H1 (cell line): ENCODE measurements at regions not wholly inside any gene's neighbourhood (a gene's known extent, or its start where the extent isn't known, plus 50 kb on each side); places are given as distances from the start of the nearest gene placed in this dataset.

ENCODE experiments used
- CTCF ChIA-PET: fragments of 300-600 bp; sonication (Branson Sonifier 250); formaldehyde crosslinking; loops from one replicate; lab custom pipeline; 2021; ENCODE audit not compliant: partially characterized antibody; lab: Charles Lee
- POLR2A ChIA-PET: fragments of 300-600 bp; sonication (Branson Sonifier 250); formaldehyde crosslinking; loops from one replicate; lab custom pipeline; 2021; ENCODE audit warnings: inconsistent platforms; ENCODE audit not compliant: partially characterized antibody; lab: Charles Lee
- DNase-seq, 2 experiments: peaks; one replicate each; pipeline versions ENCODE4 v3.0.0 to v3.0.0-alpha.2; 2010 to 2022; ENCODE audit warnings: low spot score in 2 of 2, low read depth in 1 of 2, mixed read lengths in 1 of 2
- FAIRE-seq: peaks from 2 replicates; lab custom pipeline; 2011; peaks lifted over from hg19 to GRCh38; lab: Jason Lieb, UNC
- H2AFZ ChIP-seq: 2 replicates; pipeline ENCODE4 v1.8.1; 2012; ENCODE audit warnings: low read length, inconsistent platforms
- H2AK5ac ChIP-seq: 2 replicates; pipeline ENCODE4 v1.6.1; 2013; ENCODE audit warnings: low read depth, low read length
- H2BK120ac ChIP-seq: replicated peaks from 2 replicates; pipeline ENCODE3; 2013; ENCODE audit warnings: low read depth, low read length, inconsistent platforms
- H2BK12ac ChIP-seq: 2 replicates; pipeline ENCODE4 v1.6.1; 2013; ENCODE audit warnings: low read depth, low read length
- H2BK15ac ChIP-seq: 2 replicates; pipeline ENCODE4 v1.6.1; 2013; ENCODE audit warnings: low read length
- H2BK20ac ChIP-seq: 2 replicates; pipeline ENCODE4 v1.6.1; 2013; ENCODE audit warnings: low read length
- H2BK5ac ChIP-seq: 2 replicates; pipeline ENCODE4 v1.6.1; 2013; ENCODE audit warnings: low read depth, low read length
- H3K14ac ChIP-seq: 2 replicates; pipeline ENCODE4 v1.6.1; 2013; ENCODE audit warnings: inconsistent platforms; ENCODE audit not compliant: insufficient read length
- H3K18ac ChIP-seq: 2 replicates; pipeline ENCODE4 v1.6.1; 2013; ENCODE audit warnings: low read length; ENCODE audit errors: extremely low read depth
- H3K23ac ChIP-seq: 2 replicates; pipeline ENCODE4 v1.6.1; 2013; ENCODE audit warnings: inconsistent platforms; ENCODE audit not compliant: insufficient read length
- H3K23me2 ChIP-seq: 2 replicates; pipeline ENCODE4 v1.6.1; 2013; ENCODE audit warnings: low read depth, low read length
- H3K27ac ChIP-seq: 2 replicates; pipeline ENCODE4 v1.6.1; 2011; ENCODE audit warnings: low read depth, low read length, inconsistent platforms
- H3K27me3 ChIP-seq, 4 experiments: replicated peaks in 1 of 4; 1 replicate in 1 of 4; 2 replicates in 3 of 4; pipeline versions ENCODE4 v1.6.1 to v1.8.1; 2011 to 2013; ENCODE audit warnings: low read length in 3 of 4, mild to moderate bottlenecking in 3 of 4, inconsistent platforms in 2 of 4, mixed read lengths in 2 of 4, moderate library complexity in 1 of 4; ENCODE audit not compliant: control insufficient read depth in 3 of 4, insufficient read depth in 3 of 4; ENCODE audit errors: extremely low read depth in 1 of 4
- H3K36me3 ChIP-seq, 4 experiments: 2 replicates each; pipeline versions ENCODE4 v1.6.1 to v1.8.1; 2011 to 2013; ENCODE audit warnings: mild to moderate bottlenecking in 4 of 4, low read length in 3 of 4, moderate library complexity in 2 of 4, control low read depth in 1 of 4, inconsistent platforms in 1 of 4; ENCODE audit not compliant: insufficient read depth in 4 of 4, control insufficient read depth in 2 of 4
- H3K4ac ChIP-seq: replicated peaks from 2 replicates; pipeline ENCODE3; 2013; ENCODE audit warnings: low read length, low read depth, mixed read lengths, inconsistent platforms; ENCODE audit not compliant: insufficient read length
- H3K4me1 ChIP-seq, 4 experiments: replicated peaks in 1 of 4; 1 replicate in 1 of 4; 2 replicates in 3 of 4; pipeline versions ENCODE4 v1.6.1 to v1.8.1; 2011 to 2013; ENCODE audit warnings: low read length in 3 of 4, inconsistent platforms in 2 of 4, mixed read lengths in 1 of 4; ENCODE audit not compliant: insufficient read depth in 4 of 4, control insufficient read depth in 3 of 4
- H3K4me2 ChIP-seq, 2 experiments: 2 replicates each; pipeline versions ENCODE4 v1.6.1 to v1.8.1; 2011 to 2013; ENCODE audit warnings: low read depth in 2 of 2, low read length in 2 of 2, control low read depth in 1 of 2, inconsistent platforms in 1 of 2, mild to moderate bottlenecking in 1 of 2; ENCODE audit not compliant: insufficient read depth in 1 of 2
- H3K4me3 ChIP-seq, 4 experiments: fragments of 200-600, 300-600 bp in 1 of 4; sonication (generic), shearing (Covaris generic), sonication (Bioruptor Twin) in 1 of 4; 2 replicates each; pipeline versions ENCODE4 v1.5.1 to v1.8.1; 2011 to 2016; ENCODE audit warnings: low read length in 4 of 4, low read depth in 3 of 4, control low read depth in 2 of 4, inconsistent platforms in 2 of 4, mild to moderate bottlenecking in 2 of 4, mixed read lengths in 1 of 4, moderate library complexity in 1 of 4; ENCODE audit not compliant: insufficient read depth in 2 of 4; ENCODE audit errors: extremely low read depth in 1 of 4
- H3K56ac ChIP-seq: replicated peaks from 2 replicates; pipeline ENCODE3; 2013; ENCODE audit warnings: low read depth, mild to moderate bottlenecking, mixed read lengths, low read length, inconsistent platforms; ENCODE audit not compliant: insufficient read length
- H3K79me1 ChIP-seq: 2 replicates; pipeline ENCODE4 v1.6.1; 2013; ENCODE audit warnings: low read depth, low read length, control low read depth
- H3K79me2 ChIP-seq, 2 experiments: 2 replicates each; pipeline versions ENCODE4 v1.6.1 to v1.8.1; 2012 to 2013; ENCODE audit warnings: low read length in 2 of 2, mild to moderate bottlenecking in 2 of 2, inconsistent platforms in 1 of 2; ENCODE audit not compliant: insufficient read depth in 2 of 2, control insufficient read depth in 1 of 2
- H3K9ac ChIP-seq, 4 experiments: replicated peaks in 1 of 4; 1 replicate in 1 of 4; 2 replicates in 3 of 4; pipeline versions ENCODE4 v1.6.1 to v1.8.1; 2011 to 2013; ENCODE audit warnings: low read depth in 3 of 4, low read length in 3 of 4, control low read depth in 2 of 4, mild to moderate bottlenecking in 2 of 4, moderate library complexity in 2 of 4, inconsistent platforms in 1 of 4; ENCODE audit errors: extremely low read depth in 1 of 4
- H3K9me3 ChIP-seq, 2 experiments: 2 replicates each; pipeline versions ENCODE4 v1.6.1 to v1.8.1; 2012 to 2013; ENCODE audit warnings: mild to moderate bottlenecking in 2 of 2, moderate library complexity in 2 of 2, control low read depth in 1 of 2, inconsistent platforms in 1 of 2, low read depth in 1 of 2, low read length in 1 of 2, mixed read lengths in 1 of 2; ENCODE audit not compliant: insufficient read depth in 2 of 2
- H4K20me1 ChIP-seq, 2 experiments: replicated peaks in 1 of 2; 2 replicates each; pipeline versions ENCODE3 to v1.8.1; 2011 to 2013; ENCODE audit warnings: inconsistent platforms in 2 of 2, low read length in 2 of 2, mild to moderate bottlenecking in 1 of 2; ENCODE audit not compliant: insufficient read depth in 2 of 2, control insufficient read depth in 1 of 2
- H4K5ac ChIP-seq: 2 replicates; pipeline ENCODE4 v1.6.1; 2013; ENCODE audit warnings: low read length, low read depth, mixed read lengths, inconsistent platforms; ENCODE audit not compliant: insufficient read length
- H4K8ac ChIP-seq: 2 replicates; pipeline ENCODE4 v1.8.0; 2013; ENCODE audit warnings: mild to moderate bottlenecking, moderate library complexity, low read length, inconsistent platforms; ENCODE audit not compliant: insufficient read depth; ENCODE audit errors: extremely low read depth
- H4K91ac ChIP-seq: replicated peaks from 2 replicates; pipeline ENCODE3; 2013; ENCODE audit warnings: low read length, mixed read lengths, inconsistent platforms; ENCODE audit not compliant: insufficient read length
- CREB1 ChIP-seq: IDR thresholded peaks from 2 replicates; pipeline ENCODE4 v1.6.1; 2012; ENCODE audit warnings: inconsistent platforms
- GTF2F1 ChIP-seq: IDR thresholded peaks from 2 replicates; pipeline ENCODE4 v1.6.1; 2012; ENCODE audit warnings: low read depth, low read length, improper control_type of control experiment, borderline replicate concordance
- KDM4A ChIP-seq: IDR thresholded peaks from one replicate; pipeline ENCODE4 v1.7.1; 2012; ENCODE audit warnings: low read depth, mild to moderate bottlenecking, moderate library complexity, low read length, inconsistent platforms; ENCODE audit not compliant: severe bottlenecking
- POLR2AphosphoS5 ChIP-seq: IDR thresholded peaks from 2 replicates; pipeline ENCODE4 v1.6.1; 2011; ENCODE audit warnings: low read depth, low read length
- SUZ12 ChIP-seq: fragments of 200-600 bp; sonication (generic); IDR thresholded peaks from 2 replicates; pipeline ENCODE4 v1.6.1; 2012; ENCODE audit warnings: mild to moderate bottlenecking, inconsistent platforms, low read length, moderate library complexity, mixed read lengths
- WGBS, 2 experiments: shearing (Covaris generic) in 1 of 2; methylation state at CpG; one replicate each; pipeline versions ENCODE4 v1.1.6 to v1.1.7; 2013 to 2015; ENCODE audit warnings: low lambda C conversion rate in 2 of 2, mixed read lengths in 2 of 2, inconsistent platforms in 1 of 2, low coverage in 1 of 2, missing lambda C conversion rate in 1 of 2; ENCODE audit not compliant: insufficient replicate concordance in 2 of 2, insufficient coverage in 1 of 2, insufficient read length in 1 of 2; ENCODE audit errors: extremely low coverage in 1 of 2, missing lambda C conversion rate in 1 of 2; 5-methylcytosine and 5-hydroxymethylcytosine counted together

- H3K23me2 ChIP-seq = peaks cover 3% of the 10 kb centered on the region; the same call in 1 of the 2 replicates
- no peak overlapping the region for H4K8ac ChIP-seq
- H4K91ac ChIP-seq = no peak overlapping the region
- ChIA-PET CTCF (interaction anchor here (1.0 to 2.0 kb wide), 3 partner anchors 9 to 30 kb away, joined by 3 to 5 read pairs (median 3); no protein-coding TSS in a partner anchor), POLR2A (interaction anchor here (1.3 kb wide), 1 partner anchor 620 kb away, joined by 3 read pairs; a partner anchor contains a TSS)
- H4K20me1 ChIP-seq = peaks cover 0 to 6% of the 10 kb centered on the region in 2 experiments
- no peak overlapping the region for H3K56ac ChIP-seq
- H2BK120ac ChIP-seq = no peak overlapping the region
- DNase-seq (no peak), FAIRE-seq (no peak)
- H3K4ac ChIP-seq = no peak overlapping the region
- no peak overlapping the region for H2BK12ac ChIP-seq
- peaks cover 46 to 66% (median 65%) of the 10 kb centered on the region in 4 experiments for H3K27me3 ChIP-seq
- no peak overlapping the region for H3K9ac ChIP-seq
- no peak overlapping the region for H4K5ac ChIP-seq
- H3K4me1 ChIP-seq = peaks cover 2 to 4% (median 3%) of the 10 kb centered on the region in 4 experiments
- no peak for TF ChIP-seq GTF2F1
- TF ChIP-seq SUZ12 = 0 out of 2 replicates have a peak, but pooled peaks have one; percentile 31
- TF ChIP-seq POLR2AphosphoS5 = no peak
- no peak for TF ChIP-seq KDM4A
- TF ChIP-seq CREB1 = no peak
- no peak overlapping the region for H3K27ac ChIP-seq
- H2BK5ac ChIP-seq = no peak overlapping the region
- no peak overlapping the region for H3K23ac ChIP-seq
- H3K36me3 ChIP-seq = no peaks in the 10 kb centered on the region
- H3K18ac ChIP-seq = no peak overlapping the region
- no peaks in the 10 kb centered on the region for H3K79me1 ChIP-seq
- H3K14ac ChIP-seq = no peak overlapping the region
- H2AK5ac ChIP-seq = no peak overlapping the region
- H2BK20ac ChIP-seq = no peak overlapping the region
- H3K4me2 ChIP-seq = no peak overlapping the region
- 92% methylated on average over 1 of the region's 1 CpG; no CpG with 5 or more reads in 1 of the 2 experiments for WGBS, 2 experiments
- H3K9me3 ChIP-seq = no peaks in the 10 kb centered on the region
- no peak overlapping the region for H2BK15ac ChIP-seq
- H3K4me3 ChIP-seq = no peak overlapping the region
- H2AFZ ChIP-seq = no peak overlapping the region
- H3K79me2 ChIP-seq = no peaks in the 10 kb centered on the region
Measured at GRCh38 chr6:27766405-27766804, 145.8 kb downstream of the OR2B2 start.
